Stimulated activated CD4-positive, alpha-beta T cell treated with anti-CD3 and anti-CD28 coated beads, Interleukin-15, amount 100 ng/mL, for 1 hour (primary cell): ENCODE measurements at regions not wholly inside any gene's neighbourhood (a gene's known extent, or its start where the extent isn't known, plus 50 kb on each side); places are given as distances from the start of the nearest gene placed in this dataset.
"Not testable (repeated sequence)": the region's sequence is repeated elsewhere in the genome, so short reads cannot be mapped to it uniquely, and the experiment has no call there.

Experiments used
- DNase-seq, 2 donors: peaks; one replicate each; pipeline ENCODE4 v3.0.0-alpha.2; 2020; ENCODE audit warnings: low read depth in 1 of 2, low spot score in 1 of 2

GRCh38 chr6:72457738-72458137, 164.1 kb upstream of the KCNQ5 start:
- DNase-seq, result no peak

DNA sequence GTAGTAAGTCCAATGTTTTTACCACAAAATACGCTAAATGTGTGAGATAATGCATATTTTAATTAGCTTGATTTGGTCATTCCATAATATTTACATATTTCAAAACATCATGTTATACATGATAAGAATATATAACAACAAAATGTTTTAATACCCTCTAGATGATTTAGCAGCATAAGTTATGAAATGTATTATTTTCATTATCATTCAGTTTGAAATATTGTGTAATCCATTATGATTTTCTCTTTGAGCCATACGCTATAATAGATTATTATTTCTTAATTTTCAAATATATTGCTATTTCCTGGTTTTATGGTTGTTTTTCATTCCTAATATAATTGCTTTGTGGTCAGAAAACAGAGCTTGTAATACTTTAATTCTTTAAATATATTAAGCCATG, 163.3 kb upstream of the KCNQ5 start:
- no peak for DNase-seq

GRCh38 chr6:72461144-72461543, 160.7 kb upstream of the KCNQ5 start:
- no peak for DNase-seq

GRCh38 chr6:72464246-72464645, 157.6 kb upstream of the KCNQ5 start:
- no peak for DNase-seq

GRCh38 chr6:72464791-72465691, 156.8 kb upstream of the KCNQ5 start:
- no peak for DNase-seq

- DNase-seq, result no peak
These were observed 155.4 kb upstream of the KCNQ5 start for GRCh38 chr6:72466471-72466870.

- no peak for DNase-seq
These were observed 154.8 kb upstream of the KCNQ5 start for GRCh38 chr6:72466971-72467566.

DNA sequence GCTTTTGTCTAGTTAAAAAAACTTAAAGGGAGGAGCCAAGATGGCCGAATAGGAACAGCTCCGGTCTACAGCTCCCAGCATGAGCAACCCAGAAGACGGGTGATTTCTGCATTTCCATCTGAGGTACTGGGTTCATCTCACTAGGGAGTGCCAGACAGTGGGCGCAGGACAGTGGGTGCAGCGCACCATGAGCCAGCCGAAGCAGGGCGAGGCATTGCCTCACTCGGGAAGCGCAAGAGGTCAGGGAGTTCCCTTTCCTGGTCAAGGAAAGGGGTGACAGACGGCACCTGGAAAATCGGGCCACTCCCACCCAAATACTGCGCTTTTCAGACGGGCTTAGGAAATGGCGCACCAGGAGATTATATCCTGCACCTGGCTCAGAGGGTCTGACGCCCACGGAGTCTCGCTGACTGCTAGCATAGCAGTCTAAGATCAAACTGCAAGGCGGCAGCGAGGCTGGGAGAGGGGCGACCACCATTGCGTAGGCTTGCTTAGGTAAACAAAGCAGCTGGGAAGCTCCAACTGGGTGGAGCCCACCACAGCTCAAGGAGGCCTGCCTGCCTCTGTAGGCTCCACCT, 152.4 kb upstream of the KCNQ5 start:
- not testable (repeated sequence) for DNase-seq

- DNase-seq, result no peak
These were observed 145.8 kb upstream of the KCNQ5 start for GRCh38 chr6:72476051-72476450.

DNA sequence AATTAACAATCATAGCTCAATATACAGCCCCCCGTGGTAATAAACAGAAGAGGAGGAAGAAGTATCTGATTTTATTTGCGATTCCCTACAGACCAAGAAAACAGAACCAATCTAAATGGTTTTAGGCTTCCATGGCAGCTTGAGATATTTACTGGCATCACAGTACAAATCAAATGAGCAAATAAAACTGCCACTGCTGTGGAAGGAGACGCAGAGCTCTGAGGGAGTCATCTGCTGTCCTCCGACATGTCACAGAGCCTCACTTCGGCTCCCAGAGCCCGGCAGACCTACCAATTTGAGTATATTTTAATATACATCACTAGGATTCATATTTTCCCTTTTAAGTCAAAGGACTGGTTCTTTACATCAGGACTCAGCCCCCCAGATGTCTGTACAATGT, 145.2 kb upstream of the KCNQ5 start:
- DNase-seq, result no peak

GRCh38 chr6:72495441-72495840, 126.4 kb upstream of the KCNQ5 start:
- DNase-seq, result no peak

- DNase-seq, result no peak
These were observed 124.7 kb upstream of the KCNQ5 start for GRCh38 chr6:72497186-72497585.

- no peak for DNase-seq
These were observed 121.2 kb upstream of the KCNQ5 start for GRCh38 chr6:72500669-72501068.

- DNase-seq, result no peak
These were observed 117.5 kb upstream of the KCNQ5 start for GRCh38 chr6:72504406-72504805.

DNA sequence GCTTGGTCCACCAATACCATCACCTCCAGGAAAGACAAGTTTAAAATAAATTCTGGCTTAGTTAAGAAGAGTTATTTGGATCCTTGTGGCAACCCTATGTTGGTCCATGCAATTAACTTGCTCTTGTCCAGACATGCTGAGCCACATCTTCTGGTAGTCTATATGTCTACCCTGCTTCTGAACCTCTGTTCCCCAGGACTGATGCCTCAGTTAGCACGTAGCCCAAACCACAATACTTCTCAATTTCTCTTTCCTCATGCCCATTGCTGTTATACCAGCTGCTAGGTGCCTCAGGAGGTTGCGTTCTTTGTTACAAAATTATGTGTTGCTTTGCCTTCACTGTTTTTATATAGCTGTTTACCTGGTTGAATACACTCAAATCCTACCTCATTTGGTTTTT, 116.4 kb upstream of the KCNQ5 start:
- DNase-seq, result no peak

DNA sequence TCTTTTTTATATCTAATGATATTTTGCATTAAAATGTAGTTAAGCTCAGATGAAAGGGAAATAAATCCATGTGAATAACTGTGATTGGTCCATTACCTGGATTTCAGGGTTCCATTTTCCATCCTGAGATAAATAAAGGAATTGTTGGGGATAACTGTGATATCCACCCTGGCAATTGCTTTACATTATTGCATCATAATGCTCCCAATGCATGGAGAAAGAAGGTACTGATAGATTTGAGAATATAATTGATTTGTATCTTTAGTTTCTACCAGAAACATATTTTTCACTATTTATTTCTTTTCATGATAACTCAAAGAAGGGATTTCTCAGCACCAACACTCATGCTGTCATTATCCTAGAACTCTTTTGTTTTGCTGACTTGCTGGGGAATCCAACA, 102.0 kb upstream of the KCNQ5 start:
- DNase-seq, result no peak

DNA sequence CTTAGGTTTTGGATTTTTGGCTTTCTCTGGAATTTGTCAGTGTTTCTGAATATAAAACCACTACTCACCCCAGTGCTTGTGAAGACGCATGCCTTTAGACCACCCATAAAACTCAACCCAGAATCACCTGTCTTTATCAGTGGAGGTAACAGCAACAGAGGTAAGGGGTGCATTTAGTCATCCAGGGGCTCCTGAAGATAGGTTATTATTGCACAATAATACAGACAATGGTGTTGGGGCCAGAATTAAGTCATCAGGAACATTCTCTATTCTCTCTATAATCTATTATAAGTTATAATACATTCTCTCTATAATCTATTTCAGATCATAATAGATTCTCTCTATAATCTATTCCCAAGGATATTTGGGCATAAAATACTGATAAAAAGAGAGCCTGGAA, 100.2 kb upstream of the KCNQ5 start:
- no peak for DNase-seq

DNA sequence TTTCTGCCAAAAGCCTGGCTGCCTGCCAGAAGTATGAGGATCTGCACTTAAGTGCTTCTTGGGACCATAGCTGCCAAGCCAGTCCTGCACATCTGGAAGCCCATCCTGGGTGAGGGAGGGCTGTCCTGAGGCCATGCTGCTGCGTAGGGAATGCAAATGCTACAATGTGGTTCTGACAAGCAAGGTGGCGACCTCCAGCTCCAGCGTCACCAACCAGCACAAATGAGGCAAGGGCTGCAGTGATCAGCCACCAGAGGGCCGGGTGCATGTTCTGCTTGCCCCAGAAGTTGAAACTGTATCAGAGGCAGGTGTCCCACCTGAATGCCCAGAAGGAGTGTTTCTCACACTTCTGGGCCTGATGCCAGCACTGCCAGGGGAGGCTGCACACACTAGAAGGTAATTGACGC, 99.1 kb upstream of the KCNQ5 start:
- DNase-seq, result peak in 1 of 2 donors; percentile 2

GRCh38 chr6:72524011-72524645, 97.7 kb upstream of the KCNQ5 start:
- no peak for DNase-seq

- no peak for DNase-seq
These were observed 95.9 kb upstream of the KCNQ5 start for GRCh38 chr6:72525821-72526510.

DNA sequence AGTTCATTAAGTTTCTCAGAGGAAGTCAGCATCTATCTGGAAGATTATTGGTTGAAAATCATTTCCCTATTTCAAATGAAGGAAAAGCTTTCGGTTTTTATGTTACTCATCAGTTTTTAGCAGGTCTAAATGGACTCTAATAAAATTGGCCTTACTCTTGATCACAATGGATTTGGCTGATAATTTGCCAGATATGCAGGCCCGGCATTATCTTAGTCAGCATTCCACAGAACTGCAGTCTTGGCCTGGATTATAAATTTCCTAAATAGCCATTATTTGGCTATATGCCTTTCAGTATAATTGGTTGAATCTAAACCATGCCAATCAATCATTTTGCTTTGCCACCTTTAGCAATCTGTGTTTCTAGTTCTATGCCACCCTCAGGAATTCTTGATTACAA, 91.7 kb upstream of the KCNQ5 start:
- DNase-seq, result no peak
